HG02938 (cell line): ENCODE measurements at regions not wholly inside any gene's neighbourhood (a gene's known extent, or its start where the extent isn't known, plus 50 kb on each side); places are given as distances from the start of the nearest gene placed in this dataset.

ENCODE experiments used
- ATAC-seq: cut with Tn5 transposase; IDR thresholded peaks from one replicate; pipeline ENCODE4 v1.9.1; 2021; ENCODE audit warnings: mild to moderate bottlenecking, moderate library complexity; ENCODE audit not compliant: unreplicated experiment

- ATAC-seq = no peak
Observed at GRCh38 chr10:4503076-4503475, 322.9 kb upstream of the AKR1E2 start.

GRCh38 chr10:4501306-4501705 is 324.7 kb upstream of the AKR1E2 start:
- ATAC-seq = no peak

GRCh38 chr10:4498711-4499251 is 327.2 kb upstream of the AKR1E2 start:
- ATAC-seq = no peak

DNA sequence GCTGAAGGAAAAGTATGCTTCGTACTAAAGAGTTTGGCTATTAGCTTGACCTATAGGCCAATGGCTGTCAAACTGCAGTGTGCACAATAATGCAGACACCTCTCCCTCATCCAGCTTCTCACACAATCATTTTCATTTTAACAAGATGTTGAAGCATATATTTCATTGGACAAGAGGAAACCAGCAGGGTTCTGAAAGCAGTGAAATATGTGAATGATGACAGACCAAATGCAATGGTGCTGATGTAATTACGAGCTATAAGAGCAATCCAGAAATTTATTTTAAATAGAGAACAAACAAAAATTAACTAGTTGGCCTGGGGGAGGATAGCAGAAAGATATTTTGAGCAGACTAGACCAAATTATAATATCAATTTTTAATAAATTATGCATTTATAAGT is 331.5 kb upstream of the AKR1E2 start:
- no peak for ATAC-seq

DNA sequence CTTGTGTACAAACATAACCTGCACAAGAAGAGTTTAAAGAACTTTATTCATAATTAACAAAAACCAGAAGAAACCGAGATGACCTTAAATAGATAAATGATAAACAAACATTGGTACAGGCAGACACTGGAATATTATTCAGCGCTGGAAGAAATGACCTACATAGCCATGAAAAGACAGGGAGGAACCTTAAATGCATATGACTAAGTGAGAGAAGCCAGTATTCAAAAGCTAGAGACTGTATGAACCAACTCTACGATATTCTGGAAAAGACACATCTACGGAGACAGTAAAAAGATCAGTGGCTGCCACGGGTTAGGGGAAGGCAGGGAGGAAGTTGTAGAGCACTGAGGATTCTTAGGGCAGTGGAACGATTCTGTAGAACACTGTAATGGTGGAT is 333.8 kb upstream of the AKR1E2 start:
- no peak for ATAC-seq

- no peak for ATAC-seq
Observed at GRCh38 chr10:4488904-4489303, 337.1 kb upstream of the AKR1E2 start.

GRCh38 chr10:4485636-4486035 is 340.4 kb upstream of the AKR1E2 start:
- ATAC-seq = no peak

DNA sequence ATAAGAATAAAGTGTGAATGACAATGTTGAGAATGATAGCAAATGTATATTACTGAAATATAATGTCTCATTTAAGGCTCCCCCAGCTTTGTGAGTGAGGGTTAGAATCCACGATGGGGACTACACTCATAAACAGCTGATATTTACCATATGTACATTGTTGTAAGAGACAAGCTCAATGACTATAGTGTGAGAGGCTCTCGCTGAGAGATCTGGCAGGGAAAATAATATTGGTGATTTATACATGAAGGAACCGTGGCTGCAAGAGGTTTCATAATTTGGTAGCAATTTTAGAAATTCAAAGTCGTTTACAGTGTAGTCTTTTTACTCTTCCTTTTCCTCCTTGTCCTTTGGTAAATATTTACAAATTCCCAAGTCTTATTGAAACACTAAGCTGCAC is 342.2 kb upstream of the AKR1E2 start:
- no peak for ATAC-seq

DNA sequence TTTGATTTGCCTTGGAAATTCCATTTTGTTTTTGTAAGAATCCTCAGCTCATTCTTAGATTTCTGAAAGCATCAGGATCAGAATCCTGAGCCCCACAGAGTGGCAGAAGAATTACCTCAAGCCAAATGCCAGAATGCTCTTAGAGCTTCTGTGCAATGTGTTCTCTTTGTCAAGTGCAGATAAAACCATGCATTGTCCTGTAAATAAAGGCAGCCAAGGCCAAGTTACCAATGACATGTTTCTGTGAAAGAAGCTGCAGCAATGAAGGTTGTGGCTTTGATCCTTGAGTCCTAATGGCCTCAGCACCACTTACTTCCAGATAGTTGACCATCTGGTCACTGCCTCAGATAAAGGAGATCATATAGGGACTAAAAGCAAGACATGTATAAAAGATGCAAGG is 343.3 kb upstream of the AKR1E2 start:
- ATAC-seq = no peak

DNA sequence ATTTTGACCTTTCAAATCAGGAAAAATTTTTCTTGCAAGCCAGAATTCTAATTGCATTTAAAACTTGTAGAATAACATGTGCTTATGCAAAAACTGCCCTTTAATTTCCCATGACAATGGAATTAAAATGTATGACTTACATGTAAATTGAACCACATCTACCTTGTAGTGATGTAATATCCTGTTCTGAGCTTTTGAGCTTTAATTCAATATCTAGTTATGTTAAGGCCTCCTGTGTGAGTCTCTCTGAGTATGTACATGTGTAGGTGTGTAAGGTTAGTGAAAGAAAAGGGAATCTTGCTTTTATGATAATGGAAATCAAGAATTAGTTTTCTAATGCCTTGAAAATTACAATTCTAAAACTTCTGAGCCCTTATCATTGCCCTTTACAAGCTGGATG is 344.8 kb upstream of the AKR1E2 start:
- ATAC-seq = no peak

DNA sequence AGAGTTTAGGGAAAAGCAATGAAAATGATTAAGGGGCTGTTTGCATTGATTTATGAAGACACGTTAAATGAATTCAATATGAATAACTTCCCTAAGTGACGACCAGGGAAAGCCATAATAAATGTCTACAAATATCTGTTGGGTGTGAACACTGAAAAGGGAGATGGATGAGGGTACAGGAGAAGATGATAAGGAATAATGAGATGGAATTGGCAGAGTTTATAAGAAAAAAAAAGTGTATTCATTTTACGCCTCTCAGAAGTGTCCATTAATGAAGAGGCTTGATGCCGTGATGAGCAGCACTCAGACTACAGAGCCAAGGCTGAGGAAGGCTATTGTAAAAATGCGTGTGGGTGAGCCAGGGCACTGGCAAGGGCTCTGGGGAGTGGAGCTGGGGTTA is 346.7 kb upstream of the AKR1E2 start:
- ATAC-seq = no peak

- no peak for ATAC-seq
Observed at GRCh38 chr10:4477664-4478063, 348.3 kb upstream of the AKR1E2 start.

- no peak for ATAC-seq
Observed at GRCh38 chr10:4475827-4476490, 350.0 kb upstream of the AKR1E2 start.

GRCh38 chr10:4474829-4475228 is 351.2 kb upstream of the AKR1E2 start:
- no peak for ATAC-seq

- no peak for ATAC-seq
Observed at GRCh38 chr10:4473977-4474376, 352.0 kb upstream of the AKR1E2 start.

DNA sequence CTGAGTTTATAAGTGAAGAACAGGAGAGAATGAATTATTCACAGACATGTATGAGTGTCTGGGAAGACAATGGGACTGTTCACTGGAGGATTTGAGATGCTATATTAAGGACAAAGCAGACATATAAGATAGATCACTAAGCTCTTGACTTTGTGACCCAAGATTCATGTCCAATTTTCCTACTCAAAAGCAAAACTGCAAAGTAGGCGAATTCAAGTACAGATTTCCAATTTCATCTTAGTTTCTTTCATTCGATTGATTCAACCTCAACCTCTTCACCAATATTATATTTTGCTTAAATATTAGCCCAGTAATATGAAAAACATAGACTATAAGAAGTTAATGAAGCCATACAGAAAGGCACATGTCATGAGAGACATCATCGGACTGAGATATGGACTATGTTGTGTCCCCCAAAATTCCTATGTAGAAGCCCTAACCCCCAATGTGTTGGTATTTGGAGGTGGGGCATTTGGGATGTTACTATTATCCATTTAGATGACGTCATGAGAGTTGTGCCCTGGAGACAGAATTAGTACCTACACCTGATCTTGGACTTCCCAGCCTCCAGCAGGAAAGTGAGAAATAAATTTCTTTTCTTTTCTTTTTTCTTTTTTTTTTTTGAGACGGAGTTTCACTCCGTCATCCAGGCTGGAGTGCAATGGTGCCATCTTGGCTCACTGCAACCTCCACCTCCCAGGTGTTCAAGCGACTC is 353.7 kb upstream of the AKR1E2 start:
- no peak for ATAC-seq

GRCh38 chr10:4470231-4470835 is 355.7 kb upstream of the AKR1E2 start:
- no peak for ATAC-seq

DNA sequence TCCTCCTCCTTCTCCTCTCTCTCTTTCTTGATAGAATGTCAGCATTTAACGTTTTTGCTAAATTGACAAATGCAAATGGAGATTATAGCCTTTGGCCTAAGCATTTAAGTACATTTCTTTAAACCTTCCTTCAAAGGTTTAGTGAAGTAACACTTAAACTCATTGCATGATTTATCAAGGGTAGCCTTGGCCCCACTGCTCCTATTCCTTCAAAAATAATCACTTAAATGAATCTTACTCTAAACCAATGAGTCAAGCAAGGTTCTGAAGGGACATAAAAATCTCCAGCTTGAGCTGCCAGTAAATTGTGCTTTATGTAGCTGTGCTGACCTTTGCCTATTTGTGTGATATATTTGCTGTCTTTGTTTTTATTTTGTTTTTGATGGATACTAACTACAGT is 358.5 kb upstream of the AKR1E2 start:
- ATAC-seq = no peak

GRCh38 chr10:4460267-4460666 is 365.7 kb upstream of the AKR1E2 start:
- ATAC-seq = no peak

DNA sequence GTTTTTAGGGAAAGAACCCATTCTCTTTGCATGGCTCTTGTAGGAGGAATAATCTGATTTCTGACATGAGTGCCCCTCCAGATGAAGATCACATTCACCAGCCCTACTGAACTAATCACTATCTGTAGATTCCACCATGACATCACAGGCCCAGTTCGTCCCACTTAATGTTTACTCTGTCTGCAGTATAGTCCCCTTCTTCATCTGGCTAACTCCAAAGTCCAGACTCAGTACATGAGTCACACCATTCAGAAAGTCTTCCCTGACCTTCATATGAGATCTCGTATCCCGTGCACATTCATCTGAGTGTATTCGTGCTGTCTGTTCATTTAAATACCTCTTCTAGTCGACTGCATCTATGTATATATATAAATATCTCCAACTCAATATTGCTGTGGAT is 366.5 kb upstream of the AKR1E2 start:
- no peak for ATAC-seq

DNA sequence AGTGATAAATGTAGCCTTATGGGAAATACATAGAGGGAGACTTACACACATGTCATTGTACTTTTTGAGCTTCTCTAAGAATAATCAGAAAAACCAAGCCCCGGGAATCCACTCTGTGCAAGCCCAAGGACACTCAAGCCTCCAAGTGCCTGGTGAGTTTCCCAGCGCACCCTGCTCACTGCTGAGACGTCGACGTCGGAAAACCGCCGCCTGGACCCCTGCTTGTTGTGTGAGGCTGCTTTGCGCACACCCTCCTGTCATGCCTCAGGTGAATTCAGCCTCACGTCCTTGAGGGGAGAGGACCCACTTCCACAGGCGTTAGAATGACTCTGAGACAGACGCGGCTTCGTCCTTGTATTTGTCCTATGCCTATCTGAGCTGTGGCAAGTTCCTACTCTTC is 368.4 kb upstream of the AKR1E2 start:
- no peak for ATAC-seq

GRCh38 chr10:4456776-4457175 is 369.2 kb upstream of the AKR1E2 start:
- no peak for ATAC-seq
